ENCODE measurements at regions not wholly inside any gene's neighbourhood (a gene's known extent, or its start where the extent isn't known, plus 50 kb on each side); places are given as distances from the start of the nearest gene placed in this dataset.

DNA sequence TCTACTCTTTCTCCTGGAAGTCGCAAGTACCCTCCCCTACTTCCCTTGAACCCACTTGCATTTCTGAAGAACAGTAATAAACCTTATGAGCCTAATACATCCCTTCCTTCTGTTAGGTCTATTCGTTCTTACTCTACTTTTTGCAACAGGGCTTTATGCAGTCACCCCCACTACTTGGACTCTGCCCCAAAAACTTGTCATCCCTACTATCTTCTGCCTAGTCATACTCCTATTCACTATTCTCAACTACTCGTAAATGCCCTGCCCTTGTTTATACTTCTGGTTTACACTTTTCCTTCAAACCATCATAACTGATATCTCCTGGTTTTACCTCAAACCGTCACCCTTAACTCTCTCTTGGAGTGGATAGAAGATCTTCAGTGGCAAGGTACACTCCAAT is 55.2 kb upstream of the SLIT2 start:
- Histone ChIP-seq H3K9me3 (no peaks in the 10 kb centered on the region), H3K36me3 (ENCODE audit: low read depth, missing control alignments) (no peaks in the 10 kb centered on the region), H3K4me3 (no peak overlapping the region), H3K4me1 (no peaks in the 10 kb centered on the region), H3K27me3 (no peaks in the 10 kb centered on the region), H3K27ac (no peak overlapping the region)
- TF ChIP-seq, protein P1, sequence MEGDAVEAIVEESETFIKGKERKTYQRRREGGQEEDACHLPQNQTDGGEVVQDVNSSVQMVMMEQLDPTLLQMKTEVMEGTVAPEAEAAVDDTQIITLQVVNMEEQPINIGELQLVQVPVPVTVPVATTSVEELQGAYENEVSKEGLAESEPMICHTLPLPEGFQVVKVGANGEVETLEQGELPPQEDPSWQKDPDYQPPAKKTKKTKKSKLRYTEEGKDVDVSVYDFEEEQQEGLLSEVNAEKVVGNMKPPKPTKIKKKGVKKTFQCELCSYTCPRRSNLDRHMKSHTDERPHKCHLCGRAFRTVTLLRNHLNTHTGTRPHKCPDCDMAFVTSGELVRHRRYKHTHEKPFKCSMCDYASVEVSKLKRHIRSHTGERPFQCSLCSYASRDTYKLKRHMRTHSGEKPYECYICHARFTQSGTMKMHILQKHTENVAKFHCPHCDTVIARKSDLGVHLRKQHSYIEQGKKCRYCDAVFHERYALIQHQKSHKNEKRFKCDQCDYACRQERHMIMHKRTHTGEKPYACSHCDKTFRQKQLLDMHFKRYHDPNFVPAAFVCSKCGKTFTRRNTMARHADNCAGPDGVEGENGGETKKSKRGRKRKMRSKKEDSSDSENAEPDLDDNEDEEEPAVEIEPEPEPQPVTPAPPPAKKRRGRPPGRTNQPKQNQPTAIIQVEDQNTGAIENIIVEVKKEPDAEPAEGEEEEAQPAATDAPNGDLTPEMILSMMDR (IDR thresholded peaks at IDR 0.05) = no peak
- TF ChIP-seq POLR2A (IDR thresholded peaks at IDR 0.05) = no peak
- intact Hi-C loops (cut with DNase I; ENCODE audit: low total_unique reads) = no loop called here
- DNase-seq = no peak
- WGBS, 2 donors = 90 to 92% methylated on average over 4 of the region's 4 CpGs

DNA sequence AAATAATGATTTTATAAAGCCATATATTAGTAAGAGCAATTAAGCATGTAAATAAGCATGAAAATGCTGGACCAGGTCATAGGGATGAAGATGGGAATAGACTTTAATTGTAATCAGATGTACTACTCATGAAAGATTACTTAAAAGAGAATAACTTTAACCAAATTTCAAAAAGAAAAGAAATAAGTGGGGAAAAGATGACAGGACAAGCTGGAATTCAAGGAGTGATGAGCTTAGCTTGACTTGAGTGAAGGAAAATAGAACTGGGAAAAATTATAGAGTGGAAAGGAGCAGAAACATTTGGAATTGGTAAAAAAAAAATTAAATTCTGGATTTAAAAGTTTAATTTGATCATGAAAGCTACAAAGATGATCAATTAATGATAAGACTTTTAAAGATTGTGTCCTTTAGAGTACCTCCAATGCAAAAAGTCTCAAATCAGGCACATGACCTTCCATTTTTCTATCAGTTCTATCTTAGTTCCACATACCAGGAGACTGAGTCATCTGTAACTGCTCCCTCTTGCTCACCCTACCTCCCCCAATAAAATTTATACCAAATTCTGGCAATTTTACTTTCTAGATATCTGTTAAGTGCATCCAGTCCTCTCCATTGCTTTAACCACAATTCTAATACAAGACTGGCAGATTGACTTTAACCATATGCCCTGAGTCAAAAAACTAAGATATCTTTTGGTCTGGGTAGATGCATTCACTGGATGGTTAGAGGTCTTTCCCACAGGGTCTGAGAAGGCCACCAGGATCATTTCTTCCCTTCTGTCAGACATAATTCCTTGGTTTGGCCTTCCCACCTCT is 56.4 kb upstream of the SLIT2 start:
- Histone ChIP-seq H3K9me3 (no peaks in the 10 kb centered on the region), H3K4me3 (no peak overlapping the region), H3K27me3 (no peaks in the 10 kb centered on the region), H3K4me1 (no peaks in the 10 kb centered on the region), H3K36me3 (ENCODE audit: low read depth, missing control alignments) (no peaks in the 10 kb centered on the region), H3K27ac (no peak overlapping the region)
- TF ChIP-seq POLR2A (IDR thresholded peaks at IDR 0.05) = no peak
- TF ChIP-seq, protein P1 (IDR thresholded peaks at IDR 0.05) = no peak
- intact Hi-C loops (cut with DNase I; ENCODE audit: low total_unique reads) = no loop called here
- no peak for DNase-seq

DNA sequence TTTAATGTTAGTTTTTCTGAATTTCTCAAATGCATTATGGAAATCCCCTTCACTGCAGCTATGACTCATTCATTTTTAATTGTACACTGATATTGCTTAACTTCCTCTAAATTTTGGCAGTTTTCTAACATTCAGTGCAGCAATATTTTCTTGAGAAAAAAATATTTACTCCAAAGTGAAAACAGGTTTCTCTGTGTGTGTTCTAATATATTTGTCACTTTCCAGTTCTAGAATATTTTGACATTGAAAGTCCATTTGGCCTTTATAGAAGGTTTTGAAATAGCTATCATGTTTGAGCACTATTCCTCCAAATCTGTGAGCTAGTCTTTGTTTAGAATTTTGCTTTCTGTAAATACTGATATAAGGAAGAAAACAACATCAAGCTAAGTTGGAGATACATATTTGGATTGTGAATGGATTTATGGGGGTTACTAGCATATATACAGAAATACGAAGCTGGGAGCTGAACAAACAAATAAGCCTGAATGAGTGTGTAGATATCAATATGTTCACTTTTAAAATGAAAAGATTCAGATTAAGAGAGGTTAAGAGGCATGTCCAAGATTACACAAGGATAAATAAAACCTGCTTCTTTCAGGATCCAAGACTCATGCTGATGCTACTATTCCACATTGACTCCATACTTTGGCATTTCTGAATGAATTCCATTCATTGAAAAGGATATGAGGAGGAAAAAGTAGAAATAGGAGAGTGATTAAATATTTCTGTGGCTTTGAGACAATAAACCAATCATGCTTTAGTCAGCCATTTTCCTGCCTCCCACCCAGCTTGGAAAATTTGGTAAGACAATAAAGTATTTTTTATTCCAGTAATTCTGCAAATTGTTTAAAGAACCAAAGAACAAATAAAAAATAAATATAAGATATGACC is 57.3 kb upstream of the SLIT2 start:
- Histone ChIP-seq H3K36me3 (ENCODE audit: low read depth, missing control alignments) (no peaks in the 10 kb centered on the region), H3K9me3 (no peaks in the 10 kb centered on the region), H3K27me3 (no peaks in the 10 kb centered on the region), H3K27ac (no peak overlapping the region), H3K4me1 (no peaks in the 10 kb centered on the region), H3K4me3 (no peak overlapping the region)
- 54 to 62% methylated on average over 1 of the region's 1 CpG for WGBS, 2 donors
- no peak for TF ChIP-seq POLR2A (IDR thresholded peaks at IDR 0.05)
- TF ChIP-seq, protein P1 (IDR thresholded peaks at IDR 0.05) = no peak
- DNase-seq = no peak
- intact Hi-C loops (cut with DNase I; ENCODE audit: low total_unique reads) = no loop called here

DNA sequence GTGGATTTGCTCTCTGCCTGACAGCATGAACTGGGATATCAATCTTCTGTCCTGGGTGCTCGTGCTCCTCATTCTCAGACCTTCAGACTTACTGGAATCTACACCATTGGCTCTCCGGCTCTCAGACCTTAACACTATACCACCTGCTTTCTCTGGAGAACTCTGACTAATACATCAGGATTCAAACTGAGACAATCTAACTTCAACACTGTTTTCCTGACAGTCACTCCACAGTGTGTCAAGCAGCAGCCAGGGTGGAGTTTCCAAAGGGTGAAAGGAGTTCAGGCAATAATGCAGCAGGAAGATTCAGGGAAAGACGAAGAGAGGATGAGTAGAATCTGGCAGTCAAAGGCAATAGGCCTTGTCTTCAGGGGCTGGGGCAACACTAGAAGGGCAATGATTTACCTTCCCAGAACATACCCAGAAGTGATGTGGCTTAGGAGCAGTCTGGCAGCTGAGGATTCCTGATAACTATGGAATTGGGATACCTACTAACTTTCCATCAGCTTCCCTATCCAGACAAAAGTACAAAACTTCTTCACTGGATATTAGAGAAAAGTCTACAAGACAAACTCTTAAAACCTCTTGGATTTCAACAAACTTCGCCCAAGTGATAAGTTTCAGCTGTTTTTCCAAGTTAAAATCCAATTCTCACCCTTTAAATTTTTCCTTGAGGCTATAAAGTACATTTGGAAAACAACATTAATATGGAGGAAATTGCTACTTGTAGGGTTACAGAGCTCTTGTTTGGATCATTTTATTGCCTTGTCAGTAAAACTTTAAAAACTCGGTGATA is 58.4 kb upstream of the SLIT2 start:
- no peaks in the 10 kb centered on the region for H3K4me1 ChIP-seq
- H3K27ac ChIP-seq = no peak overlapping the region
- TF ChIP-seq, protein P1 (IDR thresholded peaks at IDR 0.05) = no peak
- no peak for TF ChIP-seq POLR2A (IDR thresholded peaks at IDR 0.05)
- H3K36me3 ChIP-seq (ENCODE audit: low read depth, missing control alignments) = no peaks in the 10 kb centered on the region
- H3K4me3 ChIP-seq = no peak overlapping the region
- 69 to 70% methylated on average over 5 of the region's 5 CpGs for WGBS, 2 donors
- intact Hi-C loops (cut with DNase I; ENCODE audit: low total_unique reads) = no loop called here
- no peak for DNase-seq
- no peaks in the 10 kb centered on the region for H3K9me3 ChIP-seq
- H3K27me3 ChIP-seq = no peaks in the 10 kb centered on the region

All from testis (tissue), 2 donors.